ENCODE measurements at regions not wholly inside any gene's neighbourhood (a gene's known extent, or its start where the extent isn't known, plus 50 kb on each side); places are given as distances from the start of the nearest gene placed in this dataset.

DNA sequence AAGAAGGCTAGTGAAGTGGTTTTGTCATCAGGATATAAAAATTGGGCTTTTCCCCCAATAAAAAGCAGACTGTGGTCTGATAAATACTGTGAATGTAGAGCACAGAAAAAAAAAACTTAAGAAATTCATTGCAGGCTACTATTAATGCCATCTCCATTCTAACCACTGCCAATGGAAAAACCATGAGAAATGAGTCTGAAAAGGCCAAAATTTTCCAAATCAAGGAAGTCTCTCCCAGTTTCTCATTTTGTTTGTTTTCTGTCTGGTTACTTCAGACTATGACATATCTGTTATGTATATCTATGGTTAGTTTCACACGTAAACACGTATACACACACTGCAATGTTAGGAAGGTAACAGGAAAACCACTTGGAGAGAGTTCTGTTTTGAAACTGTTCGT, 193.6 kb upstream of the TSC22D1 start:
- no peaks in the 10 kb centered on the region for H3K27me3 ChIP-seq
- no peaks in the 10 kb centered on the region for H3K9me3 ChIP-seq
- H3K27ac ChIP-seq = no peak overlapping the region
- no peaks in the 10 kb centered on the region for H3K4me1 ChIP-seq
- TF ChIP-seq, protein P1, sequence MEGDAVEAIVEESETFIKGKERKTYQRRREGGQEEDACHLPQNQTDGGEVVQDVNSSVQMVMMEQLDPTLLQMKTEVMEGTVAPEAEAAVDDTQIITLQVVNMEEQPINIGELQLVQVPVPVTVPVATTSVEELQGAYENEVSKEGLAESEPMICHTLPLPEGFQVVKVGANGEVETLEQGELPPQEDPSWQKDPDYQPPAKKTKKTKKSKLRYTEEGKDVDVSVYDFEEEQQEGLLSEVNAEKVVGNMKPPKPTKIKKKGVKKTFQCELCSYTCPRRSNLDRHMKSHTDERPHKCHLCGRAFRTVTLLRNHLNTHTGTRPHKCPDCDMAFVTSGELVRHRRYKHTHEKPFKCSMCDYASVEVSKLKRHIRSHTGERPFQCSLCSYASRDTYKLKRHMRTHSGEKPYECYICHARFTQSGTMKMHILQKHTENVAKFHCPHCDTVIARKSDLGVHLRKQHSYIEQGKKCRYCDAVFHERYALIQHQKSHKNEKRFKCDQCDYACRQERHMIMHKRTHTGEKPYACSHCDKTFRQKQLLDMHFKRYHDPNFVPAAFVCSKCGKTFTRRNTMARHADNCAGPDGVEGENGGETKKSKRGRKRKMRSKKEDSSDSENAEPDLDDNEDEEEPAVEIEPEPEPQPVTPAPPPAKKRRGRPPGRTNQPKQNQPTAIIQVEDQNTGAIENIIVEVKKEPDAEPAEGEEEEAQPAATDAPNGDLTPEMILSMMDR (IDR thresholded peaks at IDR 0.05) = no peak
- no peak for TF ChIP-seq POLR2A (IDR thresholded peaks at IDR 0.05)
- H3K4me3 ChIP-seq = no peak overlapping the region
- H3K36me3 ChIP-seq = no peaks in the 10 kb centered on the region
- intact Hi-C loops (cut with DNase I; ENCODE audit: low total_unique reads) = no loop called here
- no peak for DNase-seq

GRCh38 chr13:44768775-44769581, 192.8 kb upstream of the TSC22D1 start:
- Histone ChIP-seq H3K36me3 (no peaks in the 10 kb centered on the region), H3K4me1 (no peaks in the 10 kb centered on the region), H3K9me3 (no peaks in the 10 kb centered on the region), H3K27me3 (no peaks in the 10 kb centered on the region), H3K4me3 (no peak overlapping the region), H3K27ac (no peak overlapping the region)
- intact Hi-C loops (cut with DNase I; ENCODE audit: low total_unique reads) = no loop called here
- TF ChIP-seq, protein P1 (IDR thresholded peaks at IDR 0.05) = no peak
- no peak for TF ChIP-seq POLR2A (IDR thresholded peaks at IDR 0.05)
- no peak for DNase-seq

DNA sequence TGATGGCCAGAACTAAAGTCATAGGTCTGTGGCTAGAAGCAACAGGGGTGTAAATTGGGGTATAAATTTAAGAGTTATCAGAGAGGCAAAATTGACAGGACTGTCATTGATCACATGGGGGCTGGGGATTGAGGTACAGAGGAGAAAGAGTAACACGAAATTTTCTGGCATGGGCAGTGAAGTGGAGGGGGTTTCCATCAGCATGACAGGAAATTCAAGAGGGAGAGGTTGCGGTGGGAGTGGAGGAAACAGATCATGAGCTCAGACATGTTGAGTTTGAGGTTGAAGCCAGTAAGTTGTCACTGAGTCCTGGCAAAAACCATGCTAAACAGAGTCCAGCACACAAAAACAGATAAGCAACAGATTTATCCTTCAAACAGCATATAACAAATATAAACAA, 192.1 kb upstream of the TSC22D1 start:
- DNase-seq = no peak
- Histone ChIP-seq H3K36me3 (no peaks in the 10 kb centered on the region), H3K27me3 (no peaks in the 10 kb centered on the region), H3K9me3 (no peaks in the 10 kb centered on the region), H3K27ac (no peak overlapping the region), H3K4me3 (no peak overlapping the region), H3K4me1 (no peaks in the 10 kb centered on the region)
- intact Hi-C loops (cut with DNase I; ENCODE audit: low total_unique reads) = no loop called here
- TF ChIP-seq, protein P1 (IDR thresholded peaks at IDR 0.05) = no peak
- no peak for TF ChIP-seq POLR2A (IDR thresholded peaks at IDR 0.05)

DNA sequence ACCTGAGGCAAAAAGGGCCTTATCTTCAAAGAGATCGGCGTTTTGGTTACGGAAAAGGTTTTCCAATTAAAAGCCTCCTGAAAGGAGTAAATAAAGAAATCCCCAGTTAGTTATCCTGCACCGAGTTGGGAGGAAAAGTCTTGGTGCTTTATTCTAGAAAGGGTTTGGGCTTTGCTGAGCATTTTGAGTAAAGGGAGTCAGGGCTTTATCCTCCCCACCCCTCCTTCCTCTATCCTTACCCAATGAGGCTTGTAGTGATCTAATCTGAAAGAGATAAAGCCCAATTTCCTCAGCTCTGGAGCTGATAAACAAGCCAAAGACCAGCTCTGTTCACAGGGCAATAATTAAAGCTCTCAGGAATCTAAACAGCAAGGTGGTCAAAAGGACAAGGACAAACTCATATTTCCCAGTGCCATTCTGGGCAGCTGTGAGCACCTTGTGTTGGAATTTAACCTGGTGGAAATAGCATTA, 188.9 kb upstream of the TSC22D1 start:
- intact Hi-C loops (cut with DNase I; ENCODE audit: low total_unique reads) = no loop called here
- Histone ChIP-seq H3K27me3 (no peaks in the 10 kb centered on the region), H3K27ac (no peak overlapping the region)

DNA sequence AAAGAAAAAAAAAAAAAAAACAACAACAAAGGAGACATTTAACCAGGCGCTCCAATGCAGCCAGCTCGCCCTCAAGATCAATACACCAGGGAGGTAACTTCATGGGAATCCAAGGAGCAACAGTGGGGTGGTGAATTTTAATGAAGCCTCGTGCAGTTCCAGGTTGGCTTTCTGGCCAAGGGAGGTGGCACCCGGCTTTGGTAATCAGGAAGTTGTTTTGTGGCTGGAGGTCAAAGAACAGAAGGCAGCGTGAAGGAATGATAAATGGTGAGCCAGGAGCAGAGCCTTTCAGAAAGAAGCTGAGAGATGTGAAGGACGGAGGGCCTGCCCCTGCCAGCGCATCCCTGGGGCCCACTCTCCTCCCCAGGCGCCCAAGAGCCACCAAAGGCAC, 188.2 kb upstream of the TSC22D1 start:
- intact Hi-C loops (cut with DNase I; ENCODE audit: low total_unique reads) = no loop called here
- H3K4me1 ChIP-seq = no peaks in the 10 kb centered on the region
- no peak overlapping the region for H3K4me3 ChIP-seq
- H3K27me3 ChIP-seq = no peaks in the 10 kb centered on the region
- H3K27ac ChIP-seq = peak overlapping the region in 1 of 2 donors; percentile 37
- no peaks in the 10 kb centered on the region for H3K36me3 ChIP-seq
- no peaks in the 10 kb centered on the region for H3K9me3 ChIP-seq
- no peak for DNase-seq
- TF ChIP-seq, protein P1 (IDR thresholded peaks at IDR 0.05) = no peak
- no peak for TF ChIP-seq POLR2A (IDR thresholded peaks at IDR 0.05)

More for the DNA sequence above, 188.9 kb upstream of the TSC22D1 start:
- DNase-seq = no peak
- TF ChIP-seq, protein P1 (IDR thresholded peaks at IDR 0.05) = no peak
- no peak for TF ChIP-seq POLR2A (IDR thresholded peaks at IDR 0.05)
- H3K4me3 ChIP-seq = no peak overlapping the region
- no peaks in the 10 kb centered on the region for H3K9me3 ChIP-seq
- no peaks in the 10 kb centered on the region for H3K4me1 ChIP-seq
- no peaks in the 10 kb centered on the region for H3K36me3 ChIP-seq
